HFFc6 (cell line): ENCODE measurements at regions not wholly inside any gene's neighbourhood (a gene's known extent, or its start where the extent isn't known, plus 50 kb on each side); places are given as distances from the start of the nearest gene placed in this dataset.
"Not testable (repeated sequence)": the region's sequence is repeated elsewhere in the genome, so short reads cannot be mapped to it uniquely, and the experiment has no call there.

ENCODE experiments used
- DNase-seq: peaks from one replicate; pipeline ENCODE4 v3.0.0-alpha.2; 2018
- H3K27ac Mint-ChIP-seq: 2 replicates; pipeline ENCODE4 v1.8.0; 2020; ENCODE audit warnings: mild to moderate bottlenecking, mixed read lengths
- H3K27me3 Mint-ChIP-seq: 2 replicates; pipeline ENCODE4 v1.8.0; 2021; ENCODE audit warnings: mild to moderate bottlenecking, moderate library complexity, mixed read lengths; ENCODE audit not compliant: insufficient read depth
- H3K36me3 Mint-ChIP-seq: 2 replicates; pipeline ENCODE4 v1.8.0; 2021; ENCODE audit warnings: low read depth, mixed read lengths
- H3K4me1 Mint-ChIP-seq: 2 replicates; pipeline ENCODE4 v1.8.0; 2020; ENCODE audit warnings: low read depth, mixed read lengths
- H3K4me3 Mint-ChIP-seq: 2 replicates; pipeline ENCODE4 v1.8.0; 2020; ENCODE audit warnings: mild to moderate bottlenecking, moderate library complexity, mixed read lengths
- H3K9me3 Mint-ChIP-seq: 2 replicates; pipeline ENCODE4 v1.8.0; 2020; ENCODE audit warnings: mild to moderate bottlenecking, mixed read lengths

DNA sequence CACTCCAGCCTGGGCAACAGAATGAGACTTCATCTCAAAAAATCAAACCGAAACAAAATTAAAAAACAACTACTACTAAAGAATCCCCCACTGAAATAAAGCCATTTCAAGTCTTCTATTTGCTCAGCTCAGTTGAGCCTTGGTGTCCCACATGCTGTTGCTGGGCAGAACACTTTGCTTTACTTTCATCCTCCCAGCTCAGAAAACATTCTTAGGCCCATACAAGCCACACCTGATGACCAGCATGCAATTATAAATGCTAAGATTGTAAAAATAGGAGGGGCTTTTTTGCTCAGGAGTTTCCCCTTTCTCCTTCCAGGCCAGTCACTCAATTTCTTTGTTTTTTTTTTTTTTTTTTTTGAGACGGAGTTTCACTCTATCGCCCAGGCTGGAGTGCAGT, 94.6 kb upstream of the PRSS12 start:
- DNase-seq, H3K4me3 Mint-ChIP-seq: not testable (repeated sequence)

DNA sequence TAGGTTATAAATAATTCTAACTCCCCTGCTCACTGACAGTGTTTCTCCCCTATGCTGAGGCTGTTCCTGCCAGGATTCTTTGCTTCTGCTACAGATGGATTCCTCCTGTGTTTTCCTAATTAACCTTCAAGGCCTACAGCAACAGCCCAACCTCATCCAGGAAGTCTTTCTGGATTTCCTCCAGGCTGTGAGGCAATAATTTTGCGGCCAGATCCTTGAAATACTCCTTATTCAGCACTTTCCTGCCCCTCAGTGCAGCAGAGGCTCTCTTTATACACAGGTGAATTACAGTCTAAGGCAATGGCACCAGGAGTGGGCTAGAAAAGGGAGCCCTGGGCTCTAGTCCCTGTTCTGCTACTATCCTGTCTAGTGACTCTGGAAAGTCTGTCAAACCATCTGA, 102.1 kb upstream of the PRSS12 start:
- not testable (repeated sequence) for H3K36me3 Mint-ChIP-seq, H3K27ac Mint-ChIP-seq, H3K27me3 Mint-ChIP-seq

More for the DNA sequence above, 94.6 kb upstream of the PRSS12 start:
- H3K9me3 Mint-ChIP-seq, H3K4me1 Mint-ChIP-seq, H3K27me3 Mint-ChIP-seq, H3K27ac Mint-ChIP-seq, H3K36me3 Mint-ChIP-seq: not testable (repeated sequence)

DNA sequence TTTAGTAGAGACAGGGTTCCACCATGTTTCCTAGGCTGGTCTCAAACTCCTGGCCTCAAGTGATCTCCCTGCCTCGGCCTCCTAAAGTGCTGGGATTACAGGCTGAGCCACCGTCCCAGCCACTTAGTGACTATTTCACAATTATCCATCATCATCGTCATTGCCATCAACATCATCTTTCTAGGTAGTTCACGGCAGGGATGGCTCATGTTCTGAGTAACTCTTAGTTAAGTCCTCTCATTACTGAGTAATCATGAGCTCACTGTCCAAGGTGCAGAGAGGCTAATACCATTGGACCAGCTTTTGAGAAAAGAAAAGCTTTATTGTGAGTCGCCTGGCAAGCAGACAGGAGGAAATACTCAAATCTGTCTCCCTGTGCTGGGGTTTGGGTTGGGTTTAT, 108.6 kb upstream of the PRSS12 start:
- not testable (repeated sequence) for H3K27me3 Mint-ChIP-seq, H3K9me3 Mint-ChIP-seq, H3K36me3 Mint-ChIP-seq, H3K4me3 Mint-ChIP-seq
- H3K4me1 Mint-ChIP-seq: peaks cover 29% of the 10 kb centered on the region
- DNase-seq: peak; percentile 79
- peak overlapping the region; percentile 77 for H3K27ac Mint-ChIP-seq

More for the DNA sequence above, 102.1 kb upstream of the PRSS12 start:
- DNase-seq, H3K4me3 Mint-ChIP-seq, H3K9me3 Mint-ChIP-seq, H3K4me1 Mint-ChIP-seq: not testable (repeated sequence)

DNA sequence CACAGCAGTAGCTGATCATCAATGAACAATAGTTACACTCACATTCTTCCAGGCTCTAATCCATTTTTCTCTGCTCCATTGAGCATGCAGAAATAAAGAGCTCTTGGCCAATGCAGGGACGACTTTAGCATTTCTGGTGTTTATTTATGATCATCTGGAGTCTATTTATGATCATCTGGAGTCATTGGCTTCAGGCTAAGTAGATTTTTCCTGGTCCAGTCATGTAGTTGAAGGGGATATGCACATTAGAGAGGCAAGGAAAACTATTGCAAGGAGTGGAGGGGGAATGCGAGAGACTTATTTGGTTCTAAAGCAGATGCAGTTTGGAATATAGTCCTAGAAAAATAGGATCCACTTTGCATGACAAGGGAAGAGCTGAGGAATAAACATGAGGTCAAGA, 113.0 kb upstream of the PRSS12 start:
- peak; percentile 86 for DNase-seq
- peak overlapping the region; percentile 59 for H3K27ac Mint-ChIP-seq
- H3K4me3 Mint-ChIP-seq: peak overlapping the region; percentile 29
- H3K9me3 Mint-ChIP-seq, H3K27me3 Mint-ChIP-seq, H3K36me3 Mint-ChIP-seq: not testable (repeated sequence)
- H3K4me1 Mint-ChIP-seq: peaks cover 39% of the 10 kb centered on the region

DNA sequence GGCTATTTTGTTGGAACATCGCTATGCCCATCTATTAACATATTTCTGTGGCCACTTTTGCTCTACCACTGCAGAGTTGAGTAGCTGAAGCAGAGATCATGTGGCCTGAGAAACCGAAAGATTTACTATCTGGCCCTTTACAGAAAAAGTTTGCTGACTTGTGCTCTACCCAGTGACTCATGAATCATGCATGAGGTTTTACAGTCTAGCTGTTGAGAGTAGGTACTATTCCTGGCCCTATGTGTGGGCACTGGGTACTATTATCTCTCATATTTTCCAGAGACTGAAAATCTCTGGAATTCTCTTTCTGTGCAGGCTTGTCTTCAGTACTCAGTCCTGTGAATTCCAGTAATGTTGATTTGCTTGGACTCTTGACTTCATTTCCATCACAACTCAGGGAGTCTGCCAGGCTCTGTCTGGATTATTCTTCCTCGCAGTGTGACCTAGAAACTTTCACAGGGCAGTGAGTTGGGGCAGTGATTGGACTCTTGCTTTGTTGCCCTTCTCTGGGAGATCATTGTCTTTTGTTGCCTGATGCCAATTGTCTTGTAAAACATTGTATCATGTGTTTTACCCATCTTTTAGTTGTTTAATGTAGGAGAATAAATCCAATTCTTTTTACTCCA, 121.3 kb upstream of the PRSS12 start:
- not testable (repeated sequence) for H3K36me3 Mint-ChIP-seq, H3K9me3 Mint-ChIP-seq, H3K27me3 Mint-ChIP-seq
- peak; percentile 87 for DNase-seq
- Mint-ChIP-seq H3K4me3 (peak overlapping the region; percentile 65), H3K27ac (peak overlapping the region; percentile 78), H3K4me1 (peaks cover 28% of the 10 kb centered on the region)

DNA sequence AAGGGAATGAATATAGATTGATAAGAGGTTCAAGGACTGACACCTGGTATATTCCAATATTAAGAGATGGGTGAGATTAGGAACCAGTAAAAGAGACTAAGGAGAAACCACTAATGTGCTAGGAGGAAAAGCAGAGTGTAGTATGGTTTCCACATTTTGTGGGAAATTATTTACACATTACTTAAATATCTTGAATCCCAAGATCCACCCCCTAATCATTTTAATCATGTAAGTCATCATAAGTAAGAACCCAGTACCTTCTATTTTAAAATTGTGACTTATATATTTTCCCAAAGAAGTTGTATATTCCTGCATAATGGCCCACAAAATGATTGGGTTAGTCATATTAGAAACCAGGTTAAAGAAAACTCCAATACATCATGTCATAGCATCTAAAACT, 122.0 kb upstream of the PRSS12 start:
- H3K4me1 Mint-ChIP-seq: peaks cover 28% of the 10 kb centered on the region

DNA sequence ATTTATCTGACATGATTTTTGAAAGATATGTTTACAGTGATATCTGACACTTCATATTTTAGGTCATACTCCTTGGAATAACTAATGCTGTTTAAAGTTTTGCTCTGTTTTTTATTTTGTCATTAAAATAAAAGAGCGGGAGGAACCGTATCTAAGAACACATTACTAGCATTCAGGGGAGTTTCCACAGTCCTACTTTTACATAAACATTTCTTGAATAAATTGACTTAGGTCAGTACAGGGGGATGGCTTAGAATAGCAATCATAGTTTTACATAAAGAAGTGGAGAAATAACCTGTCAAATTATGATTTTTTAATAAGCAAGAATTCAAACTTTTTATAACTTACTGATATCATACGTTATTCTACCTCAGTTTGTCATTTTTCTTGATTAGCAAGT, 123.1 kb upstream of the PRSS12 start:
- H3K4me1 Mint-ChIP-seq: peaks cover 28% of the 10 kb centered on the region
- not testable (repeated sequence) for H3K36me3 Mint-ChIP-seq, DNase-seq, H3K27me3 Mint-ChIP-seq, H3K9me3 Mint-ChIP-seq, H3K27ac Mint-ChIP-seq, H3K4me3 Mint-ChIP-seq

More for the DNA sequence above, 122.0 kb upstream of the PRSS12 start:
- not testable (repeated sequence) for H3K27ac Mint-ChIP-seq, DNase-seq, H3K9me3 Mint-ChIP-seq, H3K27me3 Mint-ChIP-seq, H3K4me3 Mint-ChIP-seq, H3K36me3 Mint-ChIP-seq

DNA sequence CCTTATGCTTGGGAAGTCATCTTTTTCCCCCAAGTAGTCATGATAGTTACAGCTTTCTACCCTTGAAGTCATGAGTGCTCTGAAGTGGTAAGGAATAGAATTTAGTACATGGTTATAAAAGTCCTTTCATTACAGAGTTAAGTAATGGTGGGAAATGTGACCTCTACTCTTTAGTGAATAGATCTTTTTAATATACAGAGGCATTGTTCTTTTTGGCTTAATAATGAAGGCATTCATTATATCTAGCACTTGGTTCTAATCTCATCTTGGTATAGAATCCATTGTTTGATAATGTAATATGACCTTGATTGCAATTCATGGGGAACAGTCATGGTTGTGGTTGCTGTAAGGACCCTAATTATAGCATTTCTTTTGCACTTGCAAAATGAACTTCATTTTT, 125.0 kb upstream of the PRSS12 start:
- H3K27me3 Mint-ChIP-seq, H3K36me3 Mint-ChIP-seq, H3K4me3 Mint-ChIP-seq, H3K9me3 Mint-ChIP-seq, DNase-seq, H3K27ac Mint-ChIP-seq: not testable (repeated sequence)
- H3K4me1 Mint-ChIP-seq: peaks cover 28% of the 10 kb centered on the region

DNA sequence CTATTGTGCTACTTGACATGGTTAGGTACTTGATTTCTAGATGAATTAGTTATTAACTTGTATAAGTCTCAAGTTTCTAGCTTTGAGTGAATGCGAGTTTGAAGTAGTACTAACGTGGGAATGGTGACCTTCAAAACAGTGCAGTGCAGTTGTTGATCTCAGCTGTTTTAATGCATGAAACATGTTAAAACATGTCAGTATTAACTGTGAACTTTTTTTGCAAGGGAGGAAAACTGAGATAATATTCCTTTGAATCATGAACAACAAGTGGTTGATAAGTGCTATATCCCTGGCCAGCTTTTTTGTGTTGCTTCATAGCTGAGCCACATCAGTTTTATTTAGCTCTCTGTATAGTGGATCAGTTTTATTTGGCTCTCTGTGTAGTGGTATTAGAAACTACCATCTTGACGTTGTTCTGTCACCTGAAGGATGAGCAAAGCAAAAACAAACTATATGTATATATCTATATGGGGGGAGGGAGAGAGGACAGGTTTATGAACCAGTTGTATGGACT, 133.1 kb upstream of the PRSS12 start:
- not testable (repeated sequence) for H3K4me1 Mint-ChIP-seq, H3K4me3 Mint-ChIP-seq, H3K27ac Mint-ChIP-seq, H3K27me3 Mint-ChIP-seq, H3K9me3 Mint-ChIP-seq, DNase-seq, H3K36me3 Mint-ChIP-seq

DNA sequence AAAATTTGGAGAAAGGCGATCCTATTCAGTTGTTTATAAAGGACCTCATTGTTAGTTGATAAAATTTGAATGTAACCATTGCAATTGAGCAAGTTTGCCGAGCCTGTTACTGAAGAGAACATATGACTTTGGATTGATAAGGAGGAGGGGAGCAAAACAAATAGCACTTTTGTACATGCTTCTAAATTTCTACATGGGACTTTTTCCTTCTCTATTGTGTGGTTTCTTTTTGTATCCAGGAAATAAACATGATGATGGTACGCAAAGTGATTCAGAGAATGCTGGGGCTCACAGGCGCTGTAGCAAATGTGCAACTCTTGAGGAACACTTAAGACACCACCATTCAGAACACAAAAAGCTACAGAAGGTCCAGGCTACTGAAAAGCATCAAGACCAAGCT, 140.2 kb upstream of the PRSS12 start:
- H3K27ac Mint-ChIP-seq, H3K9me3 Mint-ChIP-seq, H3K36me3 Mint-ChIP-seq, H3K4me3 Mint-ChIP-seq, H3K4me1 Mint-ChIP-seq, H3K27me3 Mint-ChIP-seq, DNase-seq: not testable (repeated sequence)

DNA sequence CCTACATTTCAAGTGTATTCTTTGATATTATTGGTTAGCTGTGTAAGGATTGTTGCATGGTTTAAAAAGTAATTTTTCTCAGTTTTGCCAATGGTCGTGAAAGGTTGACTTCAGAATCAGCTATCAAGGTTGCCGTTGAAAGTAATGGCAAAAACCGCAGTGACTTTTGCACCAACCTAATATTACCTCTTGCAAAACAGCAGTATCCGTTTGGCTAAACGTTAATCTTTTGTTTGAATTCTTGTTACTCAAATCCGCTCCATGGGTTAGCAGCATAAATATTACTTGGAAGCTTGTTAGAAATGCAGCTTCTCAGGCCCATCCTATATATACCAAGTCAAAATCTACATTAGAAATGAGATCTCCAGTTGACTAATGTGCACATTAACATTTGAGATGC, 141.6 kb upstream of the PRSS12 start:
- not testable (repeated sequence) for H3K4me1 Mint-ChIP-seq, H3K27me3 Mint-ChIP-seq, H3K4me3 Mint-ChIP-seq

DNA sequence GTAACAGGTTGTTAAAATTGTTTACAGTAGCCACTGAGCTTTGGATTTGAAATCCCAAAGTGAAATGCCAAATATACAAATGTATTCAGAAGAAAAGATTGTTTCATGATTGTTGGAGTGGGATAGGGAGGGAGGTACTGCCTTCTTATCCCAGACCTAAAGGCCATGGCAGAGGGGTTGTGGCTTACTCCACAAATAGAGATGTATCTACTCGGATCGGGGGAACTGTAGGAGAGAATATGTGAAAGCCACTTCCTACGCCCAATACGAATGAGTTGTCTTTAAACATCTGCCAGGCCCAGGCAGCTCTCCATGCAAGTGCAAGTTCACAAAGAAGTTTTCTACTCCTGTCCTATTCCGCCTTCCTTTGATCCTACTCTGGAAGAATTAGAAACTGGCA, 150.2 kb upstream of the PRSS12 start:
- not testable (repeated sequence) for H3K27me3 Mint-ChIP-seq, H3K9me3 Mint-ChIP-seq, H3K27ac Mint-ChIP-seq, H3K36me3 Mint-ChIP-seq, DNase-seq, H3K4me1 Mint-ChIP-seq, H3K4me3 Mint-ChIP-seq

More for the DNA sequence above, 141.6 kb upstream of the PRSS12 start:
- not testable (repeated sequence) for H3K36me3 Mint-ChIP-seq, H3K9me3 Mint-ChIP-seq, DNase-seq, H3K27ac Mint-ChIP-seq
